ENCODE measurements at regions not wholly inside any gene's neighbourhood (a gene's known extent, or its start where the extent isn't known, plus 50 kb on each side); places are given as distances from the start of the nearest gene placed in this dataset.

- Histone ChIP-seq H3K9ac (ENCODE audit: insufficient read depth, low read length, poor library complexity, severe bottlenecking) (no peak overlapping the region), H4K20me1 (ENCODE audit: insufficient read depth, low read length) (no peaks in the 10 kb centered on the region), H3K79me2 (ENCODE audit: insufficient read depth, low read length) (no peaks in the 10 kb centered on the region), H3K4me2 (replicated peaks; ENCODE audit: extremely low read depth, low read length, poor library complexity, severe bottlenecking) (no peak overlapping the region), H2AFZ (ENCODE audit: insufficient read depth, low read depth, low read length, poor library complexity, severe bottlenecking) (peak overlapping the region; percentile 12), H3K4me1 (ENCODE audit: control insufficient read depth in 1 of 2, insufficient read depth in 2 of 2, low read length in 2 of 2) (peaks cover 29 to 37% of the 10 kb centered on the region in 2 donors), H3K4me3 (replicated peaks in 1 of 3; ENCODE audit: low read depth in 2 of 3, low read length in 3 of 3) (no peak overlapping the region), H3K36me3 (replicated peaks in 1 of 2; ENCODE audit: control insufficient read depth in 1 of 2, insufficient read depth in 2 of 2, low read length in 2 of 2) (no peaks in the 10 kb centered on the region), H3K27me3 (ENCODE audit: control insufficient read depth in 2 of 2, insufficient read depth in 2 of 2, low read length in 2 of 2) (no peaks in the 10 kb centered on the region), H3K27ac (ENCODE audit: low read depth in 1 of 2, low read length in 2 of 2) (no peak overlapping the region), H3K9me3 (replicated peaks in 1 of 2; ENCODE audit: control insufficient read depth in 1 of 2, insufficient read depth in 1 of 2, low read length in 2 of 2) (no peaks in the 10 kb centered on the region)
- H3K27me3 Mint-ChIP-seq (ENCODE audit: low read depth in 3 of 3), result peaks cover 0 to 2% (median 2%) of the 10 kb centered on the region in 3 donors
- no peak for DNase-seq
- intact Hi-C loops (cut with micrococcal nuclease), result no loop called here
- peaks cover 0 to 3% of the 10 kb centered on the region in 2 donors for H3K36me3 Mint-ChIP-seq
- TF ChIP-seq CTCF (IDR thresholded peaks at IDR 0.05), result no peak
- WGBS (ENCODE audit: insufficient coverage), result no CpG with 5 or more reads among the region's 5 CpGs
- H3K4me3 Mint-ChIP-seq, result peak overlapping the region in 1 of 2 donors; percentile 58
- peaks cover 0 to 7% (median 3%) of the 10 kb centered on the region in 7 donors for H3K9me3 Mint-ChIP-seq
- H3K4me1 Mint-ChIP-seq, result peaks cover 19% of the 10 kb centered on the region
- H3K27ac Mint-ChIP-seq, result no peak overlapping the region
These were observed 114.5 kb downstream of the INHBA start for GRCh38 chr7:41588341-41588740.

DNA sequence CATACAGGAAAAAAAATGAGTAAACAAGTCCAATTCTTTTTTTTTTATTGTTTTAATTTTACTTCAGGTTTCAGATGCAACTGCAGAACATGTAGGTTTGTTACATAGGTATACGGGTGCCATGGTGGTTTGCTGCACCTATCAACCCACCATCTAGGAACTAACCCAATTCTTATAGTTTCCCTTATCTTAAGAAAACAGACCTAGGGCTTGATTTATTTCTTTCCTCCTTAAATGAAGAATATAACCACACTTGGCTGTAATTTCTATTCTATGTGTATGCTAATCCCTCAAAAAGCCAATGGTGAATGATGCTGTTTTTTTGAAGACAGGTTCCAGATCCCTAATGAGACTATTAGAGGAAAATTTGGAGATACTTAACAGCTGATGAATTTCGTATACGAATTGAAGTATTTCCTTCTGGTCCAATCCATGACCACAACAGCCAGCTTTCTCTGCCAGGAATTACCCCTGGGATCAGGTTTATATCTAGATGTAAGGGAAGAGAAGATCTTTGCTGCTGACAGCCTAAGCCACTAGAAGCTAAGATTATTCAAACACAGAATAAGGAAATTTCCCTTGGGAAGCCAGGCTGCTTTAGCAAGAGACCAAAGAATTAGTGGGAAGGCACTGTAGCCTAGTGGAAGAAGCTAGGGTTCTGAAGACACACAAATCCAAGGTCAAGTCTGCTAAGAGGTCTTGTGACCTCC, 115.8 kb downstream of the INHBA start:
- TF ChIP-seq CTCF (IDR thresholded peaks at IDR 0.05), result no peak
- Histone ChIP-seq H3K9me3 (replicated peaks in 1 of 2; ENCODE audit: control insufficient read depth in 1 of 2, insufficient read depth in 1 of 2, low read length in 2 of 2) (no peaks in the 10 kb centered on the region), H3K27ac (ENCODE audit: low read depth in 1 of 2, low read length in 2 of 2) (no peak overlapping the region), H4K20me1 (ENCODE audit: insufficient read depth, low read length) (no peaks in the 10 kb centered on the region), H3K4me3 (replicated peaks in 1 of 3; ENCODE audit: low read depth in 2 of 3, low read length in 3 of 3) (no peak overlapping the region), H3K9ac (ENCODE audit: insufficient read depth, low read length, poor library complexity, severe bottlenecking) (no peak overlapping the region), H3K27me3 (ENCODE audit: control insufficient read depth in 2 of 2, insufficient read depth in 2 of 2, low read length in 2 of 2) (no peaks in the 10 kb centered on the region), H2AFZ (ENCODE audit: insufficient read depth, low read depth, low read length, poor library complexity, severe bottlenecking) (no peak overlapping the region), H3K79me2 (ENCODE audit: insufficient read depth, low read length) (no peaks in the 10 kb centered on the region), H3K36me3 (replicated peaks in 1 of 2; ENCODE audit: control insufficient read depth in 1 of 2, insufficient read depth in 2 of 2, low read length in 2 of 2) (no peaks in the 10 kb centered on the region), H3K4me1 (ENCODE audit: control insufficient read depth in 1 of 2, insufficient read depth in 2 of 2, low read length in 2 of 2) (peaks cover 20 to 26% of the 10 kb centered on the region in 2 donors), H3K4me2 (replicated peaks; ENCODE audit: extremely low read depth, low read length, poor library complexity, severe bottlenecking) (no peak overlapping the region)
- WGBS (ENCODE audit: insufficient coverage), result no CpG with 5 or more reads among the region's 3 CpGs
- Mint-ChIP-seq H3K36me3 (peaks cover 0 to 3% of the 10 kb centered on the region in 2 donors), H3K27ac (no peak overlapping the region), H3K4me1 (peaks cover 12% of the 10 kb centered on the region), H3K9me3 (peaks cover 0 to 7% (median 3%) of the 10 kb centered on the region in 7 donors), H3K27me3 (ENCODE audit: low read depth in 3 of 3) (peaks cover 0 to 2% (median 2%) of the 10 kb centered on the region in 3 donors), H3K4me3 (no peak overlapping the region)
- intact Hi-C loops (cut with micrococcal nuclease), result no loop called here
- no peak for DNase-seq

Measured in CD14-positive monocyte (primary cell).